T-helper 2 cell treated with Interferon-gamma antibody and Interleukin-4, amounts not matched to agents 100 ng/mL and 5 ng/mL, for 36 hours (primary cell): ENCODE measurements at regions not wholly inside any gene's neighbourhood (a gene's known extent, or its start where the extent isn't known, plus 50 kb on each side); places are given as distances from the start of the nearest gene placed in this dataset.

ENCODE experiments used
- intact Hi-C: fragments of 100-400 bp; cut with micrococcal nuclease; formaldehyde crosslinking; loops from one replicate; pipeline ENCODE4 v1.15.1; 2023

- intact Hi-C loops: no loop called here
These were observed 567.7 kb downstream of the CAAP1 start for GRCh38 chr9:26324786-26325443.

DNA sequence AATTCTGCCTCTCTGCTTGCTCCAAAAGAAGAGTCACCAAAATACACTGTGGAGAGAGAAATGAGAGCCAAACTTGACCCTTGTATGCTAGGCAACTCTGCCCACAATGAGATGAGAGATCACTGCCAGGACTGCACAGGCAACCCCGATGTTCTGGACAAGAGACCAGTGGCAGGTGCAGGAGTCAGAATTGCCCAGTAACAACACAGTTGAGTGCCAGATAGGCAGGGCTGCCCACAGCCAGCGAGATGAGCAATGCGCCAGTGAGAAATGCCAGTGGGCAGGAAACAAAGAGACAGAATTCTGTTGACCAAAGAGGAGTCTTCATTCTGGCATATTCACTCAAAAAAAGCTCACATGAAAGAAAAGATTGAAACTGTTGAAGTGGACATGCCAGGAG is 570.7 kb downstream of the CAAP1 start:
- intact Hi-C loops: no loop called here

DNA sequence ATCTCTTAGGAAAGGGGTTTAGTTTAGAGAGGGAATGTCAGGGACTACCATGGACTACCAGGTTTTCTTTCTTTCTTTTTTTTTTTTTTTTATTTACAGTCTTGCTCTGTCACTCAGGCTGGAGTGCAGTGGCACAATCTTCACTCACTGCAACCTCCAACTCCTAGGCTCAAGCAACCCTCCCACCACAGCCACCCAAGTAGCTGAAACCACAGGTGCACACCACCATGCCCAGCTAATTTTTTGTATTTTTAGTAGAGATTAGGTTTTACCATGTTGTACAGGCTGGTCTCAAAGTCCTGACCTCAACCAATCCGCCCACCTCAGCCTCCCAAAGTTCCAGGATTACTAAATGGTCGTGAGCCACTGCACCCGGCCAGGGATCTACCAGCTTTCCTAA is 572.7 kb downstream of the CAAP1 start:
- intact Hi-C loops: no loop called here

GRCh38 chr9:26313108-26313507 is 579.5 kb downstream of the CAAP1 start:
- intact Hi-C loops: no loop called here

DNA sequence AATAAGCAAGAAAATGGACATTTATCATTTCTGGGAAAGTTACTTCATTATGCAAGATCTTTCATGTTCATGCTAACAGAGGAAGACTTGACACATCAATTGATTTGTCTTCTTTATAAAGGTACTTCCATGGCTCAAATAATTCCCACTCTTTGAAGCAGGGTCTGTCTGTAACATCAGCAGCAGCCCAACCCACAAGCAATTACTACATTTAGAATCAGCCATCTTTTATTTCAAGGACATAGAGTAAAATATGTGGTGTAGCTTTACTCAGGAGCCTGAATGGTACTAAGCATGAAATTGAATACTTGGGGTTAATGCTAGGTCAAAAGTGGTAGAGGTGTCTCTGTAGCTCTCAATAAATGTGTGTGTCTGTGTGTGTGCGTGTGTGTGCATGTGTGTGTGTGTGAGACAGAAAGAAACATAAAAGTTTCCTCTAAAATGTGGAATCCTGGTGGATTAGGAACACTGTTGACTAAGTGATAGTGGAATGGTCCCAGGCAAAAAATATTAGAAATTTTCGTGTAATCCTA is 581.1 kb downstream of the CAAP1 start:
- intact Hi-C loops: no loop called here

- intact Hi-C loops: no loop called here
These were observed 582.3 kb downstream of the CAAP1 start for GRCh38 chr9:26310294-26310693.

DNA sequence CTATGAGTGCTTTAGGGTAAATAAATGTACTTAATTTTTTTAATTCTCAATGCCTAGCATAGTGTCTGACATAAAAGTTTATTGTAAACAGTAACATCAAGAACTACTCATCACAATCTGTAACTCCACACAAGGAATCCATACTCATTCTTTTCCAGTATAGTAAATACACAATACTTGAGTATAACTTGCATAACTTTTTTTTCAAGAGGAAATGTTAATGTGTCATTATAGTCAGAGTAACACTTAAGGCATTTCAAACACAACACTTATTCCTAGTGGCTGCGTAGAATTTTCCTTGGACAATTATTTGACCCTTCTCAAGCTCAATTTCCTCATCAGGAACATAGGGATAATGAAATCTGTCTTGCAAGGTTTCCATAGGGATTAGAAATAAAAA is 584.3 kb downstream of the CAAP1 start:
- intact Hi-C loops: no loop called here

DNA sequence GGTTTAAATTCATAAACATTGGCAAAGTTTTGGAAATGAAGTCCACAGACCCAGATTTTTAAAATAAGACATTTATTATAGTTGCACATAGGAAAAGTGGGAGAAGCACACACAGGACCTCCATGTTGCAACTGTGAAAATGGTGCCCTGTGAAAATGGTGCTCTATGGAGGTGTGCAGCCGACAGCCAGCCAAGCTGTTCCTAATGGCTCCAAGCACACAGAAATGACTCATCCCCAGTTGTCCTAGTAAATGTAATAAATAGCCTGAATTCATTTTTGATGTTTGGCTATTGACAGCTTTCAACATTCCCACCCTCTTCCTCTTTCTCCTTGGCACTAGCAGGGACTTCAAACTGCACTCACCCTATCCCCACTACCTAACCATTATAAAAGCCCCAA is 590.9 kb downstream of the CAAP1 start:
- intact Hi-C loops: no loop called here

DNA sequence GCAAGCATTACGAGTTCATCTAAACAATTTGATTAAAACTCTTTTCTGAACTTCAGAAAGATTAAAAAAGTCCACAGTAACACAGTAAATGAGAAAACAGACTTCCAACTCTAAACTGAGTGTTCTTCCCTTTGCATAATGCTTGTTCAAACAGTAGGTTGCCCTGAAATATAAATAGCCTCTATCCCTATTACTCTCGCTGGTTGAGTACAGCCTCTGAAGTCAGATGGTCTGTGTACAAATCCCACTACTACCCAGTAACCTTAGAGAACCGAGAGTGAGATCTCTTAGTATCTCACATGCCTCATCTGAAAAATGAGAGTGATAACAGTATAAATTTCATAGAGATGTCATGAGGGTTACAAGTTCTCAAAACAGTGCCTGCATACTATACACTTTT is 591.6 kb downstream of the CAAP1 start:
- intact Hi-C loops: no loop called here

GRCh38 chr9:26296910-26297572 is 595.6 kb downstream of the CAAP1 start:
- intact Hi-C loops: no loop called here

DNA sequence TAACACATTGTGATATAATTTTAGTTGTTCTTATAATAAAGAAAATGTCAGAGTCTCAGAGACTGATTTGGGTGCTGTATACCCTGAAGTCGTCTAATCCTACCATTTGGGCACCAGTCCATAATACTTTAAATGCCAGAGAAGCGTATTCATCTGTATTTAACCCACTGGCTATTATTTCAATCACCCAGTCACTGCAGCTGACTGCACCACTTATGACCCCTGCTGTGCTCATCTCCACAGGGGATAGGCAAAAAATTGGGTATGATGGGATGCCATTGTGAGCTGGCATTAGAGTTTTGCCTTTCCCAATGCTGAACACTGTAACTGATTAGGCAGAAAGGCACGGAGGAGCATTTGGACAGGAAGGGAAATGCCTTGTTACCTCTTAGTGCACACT is 599.7 kb downstream of the CAAP1 start:
- intact Hi-C loops: no loop called here

DNA sequence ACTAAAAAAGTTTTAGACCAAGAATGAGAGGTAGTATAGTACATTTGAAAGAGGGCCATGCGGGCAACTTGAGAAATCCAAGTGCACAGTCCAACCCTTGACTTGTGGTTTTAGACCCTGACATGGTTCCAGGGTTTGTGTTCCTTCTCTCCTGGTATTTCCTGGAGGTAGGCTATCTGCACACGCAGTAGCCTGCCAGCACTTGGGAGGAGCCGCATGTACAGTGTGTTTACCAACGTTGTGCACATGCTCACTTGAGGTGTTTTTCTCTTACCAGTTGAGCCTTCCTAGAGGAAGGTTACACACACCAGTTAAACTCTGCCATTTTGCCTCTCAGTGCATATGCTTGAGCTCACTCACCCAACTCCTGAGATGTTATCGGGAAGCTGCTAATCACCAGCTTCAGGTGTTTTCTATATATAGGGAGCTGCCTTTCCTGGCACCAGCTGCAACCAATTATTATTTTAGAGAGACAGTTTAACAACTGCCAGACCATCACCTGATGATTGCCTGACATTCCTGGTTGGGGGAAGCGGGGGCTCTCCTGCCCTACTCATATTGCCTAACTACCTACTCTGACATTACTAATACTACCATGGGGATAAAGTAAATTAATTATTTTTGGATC is 593.4 kb upstream of the TUSC1 start:
- intact Hi-C loops: no loop called here

GRCh38 chr9:26266146-26266793 is 588.0 kb upstream of the TUSC1 start:
- intact Hi-C loops: no loop called here

- intact Hi-C loops: no loop called here
These were observed 586.7 kb upstream of the TUSC1 start for GRCh38 chr9:26264709-26265601.

GRCh38 chr9:26263478-26263877 is 585.2 kb upstream of the TUSC1 start:
- intact Hi-C loops: no loop called here

GRCh38 chr9:26262421-26263107 is 584.3 kb upstream of the TUSC1 start:
- intact Hi-C loops: no loop called here

GRCh38 chr9:26261503-26262330 is 583.5 kb upstream of the TUSC1 start:
- intact Hi-C loops: no loop called here

GRCh38 chr9:26260238-26260637 is 582.0 kb upstream of the TUSC1 start:
- intact Hi-C loops: no loop called here

DNA sequence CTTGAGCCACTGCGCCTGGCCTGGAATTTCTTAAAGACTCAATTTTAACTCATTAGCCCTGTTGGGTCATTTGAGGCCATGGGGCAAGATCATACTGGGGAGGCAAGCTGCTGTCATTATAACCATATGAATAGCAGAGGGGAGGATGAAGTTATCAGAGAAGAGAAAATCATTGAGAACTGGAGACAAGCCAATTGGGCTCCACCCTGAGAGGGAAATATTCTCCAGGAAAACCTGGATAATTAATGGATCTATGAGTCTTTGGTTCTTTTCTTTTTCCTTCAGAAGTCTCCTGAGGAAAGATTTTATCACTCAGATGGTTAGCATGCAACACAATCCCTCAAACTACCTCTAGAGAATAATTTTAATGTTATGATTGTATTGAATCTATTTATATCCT is 569.6 kb upstream of the TUSC1 start:
- intact Hi-C loops: no loop called here
